HG02571 (cell line): ENCODE measurements at regions not wholly inside any gene's neighbourhood (a gene's known extent, or its start where the extent isn't known, plus 50 kb on each side); places are given as distances from the start of the nearest gene placed in this dataset.
"Not testable (repeated sequence)": the region's sequence is repeated elsewhere in the genome, so short reads cannot be mapped to it uniquely, and the experiment has no call there.

Source experiments
- ATAC-seq: cut with Tn5 transposase; IDR thresholded peaks from one replicate; pipeline ENCODE4 v1.9.1; 2021; ENCODE audit warnings: mild to moderate bottlenecking, moderate library complexity; ENCODE audit not compliant: unreplicated experiment

DNA sequence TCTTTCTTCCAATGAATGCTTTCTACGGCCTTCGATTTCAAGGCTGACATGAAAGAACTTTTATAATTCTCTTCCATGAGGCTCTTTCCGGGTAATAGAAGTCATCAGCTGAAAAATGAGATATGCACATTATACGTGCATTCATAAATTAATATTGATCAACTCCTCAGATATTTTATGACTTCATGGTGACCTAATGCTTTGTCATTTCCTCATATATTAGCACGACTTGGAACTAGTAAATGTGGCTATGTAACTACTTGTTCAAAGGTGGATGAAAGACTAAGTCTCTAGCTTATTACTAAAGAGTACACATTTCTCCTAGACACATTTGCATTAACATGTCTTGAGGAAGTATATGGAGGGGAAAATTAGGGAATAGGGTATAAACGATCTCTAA, 168.8 kb downstream of the HDGFL1 start:
- no peak for ATAC-seq

GRCh38 chr6:22747571-22747970, 178.2 kb downstream of the HDGFL1 start:
- no peak for ATAC-seq

DNA sequence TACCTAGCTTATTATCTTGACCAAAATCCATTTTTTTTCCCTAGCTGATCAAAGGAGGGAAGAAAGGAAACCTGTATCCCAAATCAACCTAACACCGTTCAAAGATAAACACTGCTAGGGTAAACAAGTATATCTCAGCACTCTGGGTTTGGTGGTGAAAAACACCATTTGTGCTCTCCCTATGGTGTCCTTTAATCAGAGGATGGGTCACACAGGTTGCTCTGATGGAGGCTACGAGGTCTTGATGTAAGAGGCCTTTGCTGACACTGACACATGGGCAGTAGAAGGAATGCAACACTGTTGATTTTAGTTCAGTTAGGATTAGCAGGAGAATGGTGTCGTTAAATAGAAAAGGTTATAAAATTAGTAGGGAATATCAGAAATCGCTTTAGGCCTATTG, 179.3 kb downstream of the HDGFL1 start:
- ATAC-seq = no peak

GRCh38 chr6:22749696-22750095, 180.3 kb downstream of the HDGFL1 start:
- no peak for ATAC-seq

GRCh38 chr6:22751223-22751622, 181.9 kb downstream of the HDGFL1 start:
- ATAC-seq = no peak

GRCh38 chr6:22752522-22752921, 183.2 kb downstream of the HDGFL1 start:
- no peak for ATAC-seq

GRCh38 chr6:22754061-22754460, 184.7 kb downstream of the HDGFL1 start:
- no peak for ATAC-seq

GRCh38 chr6:22755605-22756004, 186.2 kb downstream of the HDGFL1 start:
- ATAC-seq = no peak

- no peak for ATAC-seq
Measured at GRCh38 chr6:22756365-22756764, 187.0 kb downstream of the HDGFL1 start.

- no peak for ATAC-seq
Measured at GRCh38 chr6:22764496-22764895, 195.1 kb downstream of the HDGFL1 start.

- ATAC-seq = no peak
Measured at GRCh38 chr6:22765015-22765414, 195.6 kb downstream of the HDGFL1 start.

GRCh38 chr6:22766979-22767378, 197.6 kb downstream of the HDGFL1 start:
- ATAC-seq = no peak

DNA sequence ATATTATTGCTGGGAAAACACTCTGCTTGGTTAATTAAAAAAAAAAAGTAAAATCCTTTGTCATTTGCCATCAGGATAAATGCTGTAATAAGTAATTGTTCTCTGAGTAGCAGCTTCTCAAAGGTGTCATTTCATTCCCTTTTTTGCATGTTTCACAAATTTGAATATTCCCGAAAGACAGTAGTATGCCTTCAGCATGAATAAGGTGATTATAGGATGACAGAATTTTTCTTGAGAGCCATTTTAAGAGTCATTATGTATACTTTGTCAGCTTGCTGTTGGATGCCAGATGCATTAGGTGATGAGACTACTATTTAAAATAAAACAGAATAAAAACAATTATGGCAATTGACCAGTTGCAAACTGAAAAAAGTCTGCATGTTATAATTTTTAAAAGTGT, 200.7 kb downstream of the HDGFL1 start:
- no peak for ATAC-seq

DNA sequence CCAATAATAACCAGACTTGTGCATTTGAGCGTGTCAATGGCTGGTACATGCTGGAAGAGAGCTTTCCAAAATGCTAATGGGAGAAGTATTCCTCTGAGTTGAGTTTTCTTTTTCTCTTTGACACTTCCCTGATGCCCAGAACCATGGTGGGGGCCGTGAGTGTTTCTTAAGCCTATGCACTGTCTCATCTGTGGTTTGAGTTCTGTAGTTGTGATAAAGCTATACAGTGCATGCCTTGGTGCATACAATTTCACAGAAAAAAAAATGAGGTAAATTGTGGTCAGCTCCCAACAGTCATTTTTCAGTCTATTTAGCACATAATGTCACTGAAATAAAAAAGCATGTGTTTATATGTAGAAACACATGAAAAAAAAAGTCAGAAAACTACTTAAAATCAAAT, 204.8 kb downstream of the HDGFL1 start:
- ATAC-seq = no peak

GRCh38 chr6:22778438-22778837, 209.1 kb downstream of the HDGFL1 start:
- ATAC-seq = not testable (repeated sequence)

- ATAC-seq = no peak
Measured at GRCh38 chr6:22779062-22779461, 209.7 kb downstream of the HDGFL1 start.

GRCh38 chr6:22783931-22784330, 214.6 kb downstream of the HDGFL1 start:
- no peak for ATAC-seq

GRCh38 chr6:22784601-22785410, 215.4 kb downstream of the HDGFL1 start:
- ATAC-seq = no peak

DNA sequence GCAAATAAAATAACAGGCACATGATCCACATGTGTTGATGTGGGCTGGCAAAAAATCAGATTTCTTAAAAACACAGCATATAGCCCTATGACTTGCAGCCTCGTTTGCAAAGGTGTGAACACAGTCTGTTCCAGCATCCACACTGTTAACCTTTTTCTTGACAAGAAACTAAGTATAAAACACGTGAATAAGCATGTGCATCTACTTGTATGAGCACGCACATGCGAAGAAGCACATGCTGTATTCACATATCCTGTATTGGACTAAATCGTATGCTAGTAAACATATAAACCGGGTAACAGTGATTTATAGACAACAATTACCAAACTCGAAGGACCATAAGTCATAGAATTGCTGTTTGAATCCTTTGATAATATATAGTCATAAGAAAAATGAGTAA, 218.7 kb downstream of the HDGFL1 start:
- ATAC-seq = no peak

GRCh38 chr6:22789315-22789714, 219.9 kb downstream of the HDGFL1 start:
- no peak for ATAC-seq

DNA sequence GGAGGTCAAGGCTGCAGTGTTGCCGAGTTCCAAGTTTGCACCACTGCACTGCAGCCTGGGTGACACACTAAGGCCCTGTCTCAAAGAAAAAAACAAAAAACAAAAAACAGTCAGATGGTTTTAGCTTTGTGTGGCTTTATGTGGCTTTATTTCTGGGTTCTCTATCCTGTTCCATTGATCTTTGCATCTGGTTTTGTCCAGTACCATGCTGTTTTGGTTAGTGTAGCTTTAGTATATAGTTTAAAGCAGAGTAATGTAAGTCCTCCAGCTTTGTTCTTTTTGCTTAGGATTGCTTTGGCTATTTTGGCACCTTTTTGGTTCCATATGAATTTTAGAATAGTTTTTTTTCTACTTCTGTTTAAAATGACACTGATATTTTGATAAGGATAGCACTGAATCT, 225.5 kb downstream of the HDGFL1 start:
- no peak for ATAC-seq

- ATAC-seq = no peak
Measured at GRCh38 chr6:22800451-22800850, 231.1 kb downstream of the HDGFL1 start.

GRCh38 chr6:22801831-22802230, 232.5 kb downstream of the HDGFL1 start:
- ATAC-seq = no peak
